OCI-LY7 (cell line): ENCODE measurements at regions not wholly inside any gene's neighbourhood (a gene's known extent, or its start where the extent isn't known, plus 50 kb on each side); places are given as distances from the start of the nearest gene placed in this dataset.

Experiments used
- CTCF ChIP-seq: fragments of 200-600 bp; sonication (generic); conservative IDR thresholded peaks from 2 replicates; pipeline ENCODE4 v1.5.1; 2014; ENCODE audit warnings: mild to moderate bottlenecking, antibody characterized with exemption, low read length, moderate library complexity, mixed read lengths
- EZH2phosphoT487 ChIP-seq: fragments of 200-600 bp; sonication (generic); IDR thresholded peaks from 2 replicates; pipeline ENCODE4 v1.6.1; 2018; ENCODE audit warnings: low read depth, borderline replicate concordance, mild to moderate bottlenecking, mixed run types, antibody characterized with exemption, low read length, moderate library complexity, mixed read lengths

GRCh38 chr7:79770970-79771369 is 317.5 kb upstream of the MAGI2 start:
- TF ChIP-seq CTCF (no peak), EZH2phosphoT487 (no peak)
